B cell (primary cell): ENCODE measurements at regions not wholly inside any gene's neighbourhood (a gene's known extent, or its start where the extent isn't known, plus 50 kb on each side); places are given as distances from the start of the nearest gene placed in this dataset.

Experiments
- ATAC-seq: fragments of 200-7000 bp; cut with Tn5 transposase; one replicate; pipeline ENCODE4 v1.10.0; 2021; ENCODE audit warnings: low read depth, mild to moderate bottlenecking, moderate number of reproducible peaks, moderate library complexity
- CTCF ChIA-PET: fragments of 350-600 bp; sonication (Branson Sonifier 250); formaldehyde crosslinking; loops from one replicate; lab custom pipeline; 2021; ENCODE audit warnings: antibody characterized with exemption, inconsistent platforms; lab: Charles Lee
- POLR2A ChIA-PET: fragments of 350-600 bp; sonication (Branson Sonifier 250); formaldehyde crosslinking; loops from one replicate; lab custom pipeline; 2021; ENCODE audit warnings: antibody characterized with exemption; lab: Charles Lee
- DNase-seq: peaks from one replicate; pipeline ENCODE4 v3.0.0; 2013
- H2AFZ ChIP-seq: 2 replicates; pipeline ENCODE4 v1.6.1; 2012; ENCODE audit warnings: mild to moderate bottlenecking, low read depth, low read length; ENCODE audit not compliant: insufficient read depth, poor library complexity, severe bottlenecking
- H3K27ac ChIP-seq, 2 donors: 1 replicate in 1 of 2; 2 replicates in 1 of 2; pipeline ENCODE4 v1.5.1; 2012 to 2013; ENCODE audit warnings: low read length in 2 of 2, mild to moderate bottlenecking in 2 of 2, moderate library complexity in 1 of 2
- H3K27me3 ChIP-seq, 4 experiments: fragments of 200-600 bp in 1 of 4; sonication (generic) in 1 of 4; replicated peaks in 1 of 4; 1 replicate in 2 of 4; 2 replicates in 2 of 4; pipeline versions ENCODE4 v1.6.1 to v1.7.0; 2013 to 2016; ENCODE audit warnings: low read length in 3 of 4, mild to moderate bottlenecking in 2 of 4, mixed read lengths in 1 of 4, moderate library complexity in 1 of 4; ENCODE audit not compliant: insufficient read depth in 4 of 4, control insufficient read depth in 3 of 4; ENCODE audit errors: control extremely low read depth in 1 of 4
- H3K36me3 ChIP-seq, 2 experiments: replicated peaks in 1 of 2; 1 replicate in 1 of 2; 2 replicates in 1 of 2; pipeline versions ENCODE4 v1.6.1 to v1.7.1; 2013; ENCODE audit warnings: low read length in 1 of 2; ENCODE audit not compliant: insufficient read depth in 2 of 2, control insufficient read depth in 1 of 2; ENCODE audit errors: control extremely low read depth in 1 of 2, extremely low read depth in 1 of 2
- H3K4me1 ChIP-seq, 2 donors: fragments of 200-600 bp in 1 of 2; sonication (generic) in 1 of 2; 1 replicate in 1 of 2; 2 replicates in 1 of 2; pipeline versions ENCODE4 v1.5.1 to v1.6.1; 2013 to 2017; ENCODE audit warnings: low read length in 2 of 2; ENCODE audit not compliant: control insufficient read depth in 2 of 2, insufficient read depth in 2 of 2
- H3K4me2 ChIP-seq: replicated peaks from 2 replicates; pipeline ENCODE3; 2012; ENCODE audit warnings: mild to moderate bottlenecking, low read depth, low read length; ENCODE audit not compliant: poor library complexity, severe bottlenecking
- H3K4me3 ChIP-seq, 5 experiments: fragments of 200-600 bp in 1 of 5; sonication (generic) in 1 of 5; 1 replicate in 3 of 5; 2 replicates in 2 of 5; pipeline versions ENCODE4 v1.5.1 to v1.7.0; 2011 to 2016; ENCODE audit warnings: low read length in 4 of 5, mild to moderate bottlenecking in 4 of 5, low read depth in 2 of 5, control low read depth in 1 of 5, moderate library complexity in 1 of 5; ENCODE audit not compliant: insufficient read depth in 1 of 5; ENCODE audit errors: control extremely low read depth in 1 of 5, extremely low read depth in 1 of 5
- H3K79me2 ChIP-seq: fragments of 200-600 bp; sonication (generic); one replicate; pipeline ENCODE4 v1.6.0; 2016; ENCODE audit warnings: low read length; ENCODE audit not compliant: control insufficient read depth, insufficient read depth
- H3K9ac ChIP-seq: fragments of 200-600 bp; sonication (generic); 2 replicates; pipeline ENCODE4 v1.6.1; 2017; ENCODE audit warnings: mild to moderate bottlenecking, low read length, moderate library complexity
- H3K9me3 ChIP-seq, 3 donors: one replicate each; pipeline versions ENCODE4 v1.6.1 to v1.7.1; 2013; ENCODE audit warnings: low read length in 2 of 3; ENCODE audit not compliant: control insufficient read depth in 2 of 3, insufficient read depth in 1 of 3; ENCODE audit errors: control extremely low read depth in 1 of 3
- H4K20me1 ChIP-seq: 2 replicates; pipeline ENCODE4 v1.6.0; 2012; ENCODE audit warnings: mild to moderate bottlenecking, low read length; ENCODE audit not compliant: insufficient read depth, control insufficient read depth, poor library complexity, severe bottlenecking
- H3K27ac Mint-ChIP-seq: one replicate; pipeline ENCODE4 v1.8.0; 2021; ENCODE audit warnings: mixed read lengths
- H3K27me3 Mint-ChIP-seq: one replicate; pipeline ENCODE4 v1.8.0; 2021; ENCODE audit warnings: mixed read lengths
- H3K4me1 Mint-ChIP-seq: one replicate; pipeline ENCODE4 v1.8.0; 2021; ENCODE audit warnings: mixed read lengths
- H3K4me3 Mint-ChIP-seq: one replicate; pipeline ENCODE4 v1.8.0; 2021; ENCODE audit warnings: mixed read lengths
- H3K9me3 Mint-ChIP-seq: one replicate; pipeline ENCODE4 v1.8.0; 2022; ENCODE audit warnings: mixed read lengths; ENCODE audit not compliant: insufficient read depth
- EZH2 ChIP-seq: IDR thresholded peaks from 2 replicates; pipeline ENCODE4 v1.6.1; 2012; ENCODE audit warnings: borderline replicate concordance, low read depth, mild to moderate bottlenecking, moderate library complexity, low read length; ENCODE audit not compliant: insufficient read depth, poor library complexity, severe bottlenecking
- WGBS: methylation state at CpG from one replicate; pipeline ENCODE4 v1.1.5; 2013; ENCODE audit warnings: missing lambda C conversion rate; ENCODE audit not compliant: insufficient coverage; 5-methylcytosine and 5-hydroxymethylcytosine counted together
- intact Hi-C: fragments of 100-400 bp; cut with micrococcal nuclease; formaldehyde crosslinking; loops from one replicate; pipeline ENCODE4 v1.10.0; 2022
- TF ChIP-seq, protein P1 (sequence below): fragments of 200-600 bp; IDR thresholded peaks from one replicate; pipeline ENCODE4 v1.8.0; 2022; ENCODE audit warnings: antibody characterized with exemption, mild to moderate bottlenecking

DNA sequence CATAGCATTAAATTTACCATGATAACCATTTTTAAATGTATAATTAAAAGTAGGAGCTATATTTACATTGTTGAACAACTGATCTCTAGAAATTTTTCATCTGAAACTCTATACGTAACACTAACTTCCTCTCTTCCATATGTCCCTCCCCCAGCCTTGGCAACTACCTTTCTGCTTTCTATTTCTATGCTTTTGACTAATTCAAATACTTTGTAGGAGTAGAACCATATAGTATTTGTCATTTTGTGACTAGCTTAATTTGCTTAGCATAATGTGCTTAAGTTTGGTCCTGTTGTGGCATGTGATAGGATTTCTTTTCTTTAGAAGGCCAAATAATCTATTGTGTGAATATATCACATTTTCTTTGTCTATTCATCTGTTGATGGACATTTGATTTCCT, 225.3 kb upstream of the POT1 start:
- intact Hi-C loops: no loop called here
- H3K4me2 ChIP-seq: no peak overlapping the region
- no peaks in the 10 kb centered on the region for H3K36me3 ChIP-seq
- H3K79me2 ChIP-seq: no peaks in the 10 kb centered on the region
- no peak overlapping the region for H2AFZ ChIP-seq
- Mint-ChIP-seq H3K4me3 (no peak overlapping the region), H3K27me3 (no peaks in the 10 kb centered on the region), H3K9me3 (peaks cover 2% of the 10 kb centered on the region), H3K4me1 (no peaks in the 10 kb centered on the region), H3K27ac (no peak overlapping the region)
- POLR2A ChIA-PET: no interaction called here
- no peaks in the 10 kb centered on the region for H3K4me1 ChIP-seq
- CTCF ChIA-PET: no interaction called here
- no peaks in the 10 kb centered on the region for H3K9me3 ChIP-seq
- no peak overlapping the region for H3K9ac ChIP-seq
- no peaks in the 10 kb centered on the region for H3K27me3 ChIP-seq
- H4K20me1 ChIP-seq: no peaks in the 10 kb centered on the region
- ATAC-seq (no peak), DNase-seq (no peak)
- no CpG with 5 or more reads among the region's 1 CpG for WGBS
- TF ChIP-seq, protein P1, sequence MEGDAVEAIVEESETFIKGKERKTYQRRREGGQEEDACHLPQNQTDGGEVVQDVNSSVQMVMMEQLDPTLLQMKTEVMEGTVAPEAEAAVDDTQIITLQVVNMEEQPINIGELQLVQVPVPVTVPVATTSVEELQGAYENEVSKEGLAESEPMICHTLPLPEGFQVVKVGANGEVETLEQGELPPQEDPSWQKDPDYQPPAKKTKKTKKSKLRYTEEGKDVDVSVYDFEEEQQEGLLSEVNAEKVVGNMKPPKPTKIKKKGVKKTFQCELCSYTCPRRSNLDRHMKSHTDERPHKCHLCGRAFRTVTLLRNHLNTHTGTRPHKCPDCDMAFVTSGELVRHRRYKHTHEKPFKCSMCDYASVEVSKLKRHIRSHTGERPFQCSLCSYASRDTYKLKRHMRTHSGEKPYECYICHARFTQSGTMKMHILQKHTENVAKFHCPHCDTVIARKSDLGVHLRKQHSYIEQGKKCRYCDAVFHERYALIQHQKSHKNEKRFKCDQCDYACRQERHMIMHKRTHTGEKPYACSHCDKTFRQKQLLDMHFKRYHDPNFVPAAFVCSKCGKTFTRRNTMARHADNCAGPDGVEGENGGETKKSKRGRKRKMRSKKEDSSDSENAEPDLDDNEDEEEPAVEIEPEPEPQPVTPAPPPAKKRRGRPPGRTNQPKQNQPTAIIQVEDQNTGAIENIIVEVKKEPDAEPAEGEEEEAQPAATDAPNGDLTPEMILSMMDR: no peak
- no peak for TF ChIP-seq EZH2
- no peak overlapping the region for H3K4me3 ChIP-seq
- no peak overlapping the region for H3K27ac ChIP-seq

DNA sequence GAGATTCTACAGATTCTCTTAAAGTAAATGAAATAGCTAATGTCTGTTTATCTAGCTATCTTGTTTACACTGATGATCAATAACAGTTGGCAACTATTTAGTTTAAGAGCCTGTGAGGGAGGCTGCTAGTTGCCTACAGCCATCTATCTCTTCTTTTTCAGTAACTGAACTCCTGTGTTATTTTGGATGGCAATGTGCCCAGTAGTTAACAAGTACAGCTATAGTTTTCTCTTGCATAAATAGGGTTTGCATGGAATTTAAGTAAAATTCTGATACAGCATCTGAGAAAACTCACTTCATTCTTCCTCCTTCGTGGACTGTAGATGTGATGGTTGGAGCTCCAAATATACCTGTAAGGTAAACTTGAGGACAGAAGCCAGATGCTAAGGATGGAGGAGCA, 219.5 kb upstream of the POT1 start:
- H3K27me3 ChIP-seq: no peaks in the 10 kb centered on the region

More for the DNA sequence above, 219.5 kb upstream of the POT1 start:
- no peaks in the 10 kb centered on the region for H3K4me1 Mint-ChIP-seq
- Histone ChIP-seq H3K9ac (no peak overlapping the region), H4K20me1 (no peaks in the 10 kb centered on the region), H3K79me2 (no peaks in the 10 kb centered on the region), H3K9me3 (no peaks in the 10 kb centered on the region), H3K4me3 (no peak overlapping the region), H2AFZ (no peak overlapping the region), H3K4me1 (no peaks in the 10 kb centered on the region), H3K4me2 (no peak overlapping the region), H3K27ac (no peak overlapping the region), H3K36me3 (no peaks in the 10 kb centered on the region)
- H3K27me3 Mint-ChIP-seq: no peaks in the 10 kb centered on the region
- no peak overlapping the region for H3K4me3 Mint-ChIP-seq
- ChIA-PET POLR2A (no interaction called here), CTCF (no interaction called here)
- intact Hi-C loops: no loop called here
- no peak overlapping the region for H3K27ac Mint-ChIP-seq
- TF ChIP-seq EZH2: no peak
- TF ChIP-seq, protein P1: no peak
- DNase-seq: no peak
- WGBS: no CpG with 5 or more reads among the region's 1 CpG
- ATAC-seq: no peak
- no peaks in the 10 kb centered on the region for H3K9me3 Mint-ChIP-seq
